GM21825 (cell line): ENCODE measurements at regions not wholly inside any gene's neighbourhood (a gene's known extent, or its start where the extent isn't known, plus 50 kb on each side); places are given as distances from the start of the nearest gene placed in this dataset.

ENCODE experiments used
- ATAC-seq: cut with Tn5 transposase; IDR thresholded peaks from one replicate; pipeline ENCODE4 v1.9.1; 2021; ENCODE audit warnings: mild to moderate bottlenecking, moderate library complexity; ENCODE audit not compliant: unreplicated experiment

- no peak for ATAC-seq
Measured at GRCh38 chr10:125226005-125226404, 65.6 kb upstream of the CTBP2 start.

- no peak for ATAC-seq
Measured at GRCh38 chr10:125225051-125225450, 64.7 kb upstream of the CTBP2 start.

DNA sequence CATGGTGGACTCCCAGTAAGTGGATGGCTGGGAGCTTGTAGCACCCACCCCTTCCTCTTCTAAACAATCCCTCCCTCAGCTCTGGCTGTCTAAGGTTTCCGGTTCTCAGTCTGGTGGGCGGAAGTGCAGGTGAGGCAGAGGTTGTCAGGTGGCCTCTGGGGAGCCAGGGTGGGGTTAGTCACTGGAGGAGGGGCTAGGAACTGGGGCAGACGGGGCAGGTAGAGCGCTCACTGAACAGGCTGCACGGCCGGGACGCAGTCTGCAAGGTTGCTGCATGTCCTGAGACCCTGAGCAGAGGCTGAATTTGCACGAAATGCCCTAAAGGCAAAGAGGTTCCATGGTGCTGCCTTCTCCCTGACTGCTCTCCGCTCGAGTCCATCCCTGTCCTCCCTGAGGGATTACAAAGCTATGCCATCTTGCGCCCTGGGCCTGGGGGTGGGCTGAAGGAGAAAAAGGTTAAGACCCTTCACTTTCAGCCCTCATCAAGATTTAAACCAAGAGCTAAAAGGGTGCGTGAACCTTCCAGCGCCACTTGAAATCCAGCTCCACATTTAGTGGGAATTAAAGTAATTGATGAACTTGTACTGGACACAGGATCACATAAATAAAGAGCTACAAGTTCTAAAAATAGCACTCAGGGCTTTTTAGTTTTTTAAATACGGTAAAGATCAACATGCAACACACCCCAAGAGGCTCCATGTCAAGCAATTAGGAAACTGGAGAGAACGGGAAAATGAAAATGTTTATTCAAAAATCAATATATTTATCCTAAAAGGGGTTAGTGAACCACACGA lies 62.3 kb upstream of the CTBP2 start:
- ATAC-seq, result no peak

DNA sequence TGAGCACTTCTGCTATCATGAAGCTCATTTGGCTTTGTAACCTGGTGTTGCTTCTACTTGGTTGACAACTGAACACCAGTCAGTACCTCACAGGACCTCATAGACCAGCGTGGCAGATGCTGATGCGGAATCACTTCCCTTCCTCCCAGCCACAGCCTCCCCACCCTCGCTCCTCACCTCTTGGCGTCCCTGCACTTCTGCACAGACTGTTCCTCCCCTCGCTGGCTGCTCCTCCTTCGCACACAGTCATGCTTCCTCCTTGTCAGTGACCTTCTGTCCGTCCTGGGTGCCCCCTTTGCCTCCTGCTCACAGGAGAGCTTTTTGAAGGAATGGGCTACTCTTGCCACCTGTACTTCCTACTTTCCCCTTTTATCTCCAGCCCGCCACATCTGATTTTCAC lies 61.4 kb upstream of the CTBP2 start:
- no peak for ATAC-seq

GRCh38 chr10:125219776-125220175 lies 59.4 kb upstream of the CTBP2 start:
- ATAC-seq, result no peak

DNA sequence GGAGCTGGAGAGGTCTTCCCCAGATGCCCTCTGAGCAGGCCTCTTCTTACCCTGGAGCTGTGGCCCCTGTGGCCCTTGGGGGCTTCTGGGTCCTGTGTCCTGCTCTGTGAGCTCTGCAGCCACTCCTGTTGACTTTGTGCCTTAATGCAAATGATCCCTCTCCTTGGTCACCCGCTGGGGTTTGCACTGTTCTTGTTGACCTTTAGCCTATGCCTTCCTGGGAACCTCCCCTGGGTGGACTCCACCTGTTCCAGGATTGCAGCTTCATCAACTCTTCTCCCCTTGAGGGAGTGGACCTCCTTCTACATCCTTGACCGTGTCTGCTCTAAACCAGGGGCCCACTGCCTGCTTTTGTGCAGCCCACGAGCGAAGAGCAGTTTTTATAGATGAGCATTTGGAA lies 58.6 kb upstream of the CTBP2 start:
- ATAC-seq, result no peak

DNA sequence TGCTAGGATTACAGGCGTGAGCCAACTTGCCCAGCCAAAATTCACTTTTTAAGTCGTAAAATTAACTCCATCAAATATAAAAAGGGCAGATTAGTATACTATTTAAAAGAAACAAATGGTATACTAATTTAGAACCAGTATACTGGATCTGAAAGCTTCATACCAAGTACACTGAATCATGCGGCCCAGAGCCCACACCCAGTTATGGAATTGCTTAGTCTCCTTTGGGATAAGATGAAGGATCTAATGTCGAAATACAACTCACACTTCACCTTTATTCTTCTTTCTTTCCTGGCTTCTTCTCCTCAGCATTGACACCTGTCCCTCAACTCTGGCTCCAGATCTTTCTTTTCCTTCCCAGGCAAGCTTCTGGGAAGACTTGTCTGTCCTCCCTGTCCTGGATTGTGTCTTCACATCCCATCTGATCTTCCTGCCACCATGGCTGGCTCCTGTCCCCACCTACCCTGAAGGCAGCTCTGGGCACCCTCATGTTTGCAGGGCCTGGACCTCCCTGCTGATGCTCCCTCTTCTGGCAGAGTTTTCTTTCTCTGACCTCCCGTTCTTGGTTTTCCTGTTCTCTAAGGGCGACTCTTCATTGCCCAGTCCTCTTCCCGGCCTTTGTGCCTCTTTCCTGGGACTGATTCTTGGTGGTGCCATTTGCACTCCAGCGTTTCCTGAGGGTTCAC lies 57.8 kb upstream of the CTBP2 start:
- no peak for ATAC-seq

- no peak for ATAC-seq
Measured at GRCh38 chr10:125216861-125217260, 56.5 kb upstream of the CTBP2 start.

GRCh38 chr10:125216309-125216708 lies 55.9 kb upstream of the CTBP2 start:
- ATAC-seq, result no peak

GRCh38 chr10:125214283-125214570 lies 53.9 kb upstream of the CTBP2 start:
- no peak for ATAC-seq

DNA sequence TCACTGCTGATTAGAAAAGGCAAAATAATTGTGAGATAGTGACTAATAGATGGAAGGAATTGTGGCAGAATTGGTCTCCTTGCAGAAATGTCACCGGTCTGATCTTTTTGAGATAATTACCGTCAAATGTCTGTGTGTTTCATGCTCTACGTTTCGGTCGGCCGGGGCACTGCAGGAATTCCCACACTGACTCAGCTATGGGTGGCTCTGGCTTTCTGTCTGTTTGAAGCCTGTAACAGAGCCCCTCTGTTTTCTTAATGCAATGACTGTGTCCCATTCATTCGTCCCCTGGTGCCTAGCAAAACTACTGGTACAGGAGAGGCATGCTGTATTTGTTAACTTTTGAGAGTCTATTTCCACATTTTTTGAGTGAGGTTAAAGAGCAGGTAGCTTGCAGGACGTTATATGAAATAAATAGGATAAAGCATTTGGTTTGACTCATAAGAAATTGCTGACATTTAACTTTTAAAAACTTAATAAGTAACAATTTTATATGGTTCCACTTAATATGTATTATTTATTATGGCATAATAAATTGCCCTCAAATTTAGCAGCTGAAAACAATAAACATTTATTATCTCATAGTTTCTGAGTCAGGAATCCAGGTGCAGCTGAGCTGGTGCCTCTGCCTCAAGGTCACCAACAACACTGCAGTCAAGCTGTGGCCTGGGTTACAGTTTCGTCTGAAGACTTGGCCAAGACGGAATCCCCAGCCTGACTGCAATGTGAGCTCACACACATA lies 53.3 kb upstream of the CTBP2 start:
- no peak for ATAC-seq

DNA sequence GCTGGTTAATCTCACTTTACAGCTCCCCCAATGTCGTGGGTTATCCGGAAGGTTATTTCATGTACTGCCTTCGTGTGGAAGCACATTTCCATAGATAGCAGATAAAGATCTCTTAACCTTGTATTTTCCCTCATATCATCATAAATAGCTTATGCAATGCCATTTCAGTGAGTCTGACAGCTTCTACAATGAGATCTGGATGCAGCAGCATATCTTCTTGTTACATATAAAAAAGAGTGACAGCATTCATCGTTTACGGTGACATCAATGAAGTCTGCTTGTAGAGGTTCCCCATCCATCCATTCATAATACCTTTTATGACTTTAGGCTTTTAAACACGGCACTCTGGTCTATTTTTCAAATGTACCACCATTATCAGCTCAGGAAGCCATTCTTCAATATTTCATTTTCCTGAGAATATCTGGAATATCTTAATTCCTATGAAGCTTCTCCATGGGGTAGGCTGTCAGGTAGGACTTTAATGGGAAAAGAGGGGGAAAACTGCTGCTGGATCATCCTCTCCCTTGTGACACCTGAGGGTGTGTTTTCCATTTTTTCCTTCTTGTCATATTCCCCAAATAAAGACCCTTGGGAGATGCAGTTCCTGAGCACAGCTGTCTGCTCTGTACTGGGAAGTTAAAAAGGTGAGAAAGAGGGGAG lies 51.9 kb upstream of the CTBP2 start:
- no peak for ATAC-seq
